A549 (cell line): ENCODE measurements at regions not wholly inside any gene's neighbourhood (a gene's known extent, or its start where the extent isn't known, plus 50 kb on each side); places are given as distances from the start of the nearest gene placed in this dataset.

Source experiments
- CHD4 ChIP-seq: fragments of 200-600 bp; sonication (generic); IDR thresholded peaks from 2 replicates; pipeline ENCODE4 v1.6.1; 2016; ENCODE audit warnings: antibody characterized with exemption, mild to moderate bottlenecking, borderline replicate concordance
- HMGXB4 ChIP-seq: fragments of 250-450 bp; sonication (Bioruptor Pico); IDR thresholded peaks from 2 replicates; pipeline ENCODE4 v1.5.0; 2021; ENCODE audit warnings: mild to moderate bottlenecking, moderate library complexity, borderline replicate concordance
- NFE2L2 ChIP-seq: fragments of 150-350 bp; conservative IDR thresholded peaks from 2 replicates; pipeline ENCODE4 v1.6.1; 2014; ENCODE audit warnings: low read length
- RARB ChIP-seq: fragments of 250-450 bp; sonication (Bioruptor Pico); IDR thresholded peaks from 2 replicates; pipeline ENCODE4 v1.8.0; 2021; ENCODE audit warnings: mild to moderate bottlenecking, moderate library complexity
- TF ChIP-seq, protein P1 (sequence below): fragments of >200 bp; sonication (Bioruptor Twin); formaldehyde crosslinking; IDR thresholded peaks from 3 replicates; pipeline ENCODE4 v1.5.1; 2016

DNA sequence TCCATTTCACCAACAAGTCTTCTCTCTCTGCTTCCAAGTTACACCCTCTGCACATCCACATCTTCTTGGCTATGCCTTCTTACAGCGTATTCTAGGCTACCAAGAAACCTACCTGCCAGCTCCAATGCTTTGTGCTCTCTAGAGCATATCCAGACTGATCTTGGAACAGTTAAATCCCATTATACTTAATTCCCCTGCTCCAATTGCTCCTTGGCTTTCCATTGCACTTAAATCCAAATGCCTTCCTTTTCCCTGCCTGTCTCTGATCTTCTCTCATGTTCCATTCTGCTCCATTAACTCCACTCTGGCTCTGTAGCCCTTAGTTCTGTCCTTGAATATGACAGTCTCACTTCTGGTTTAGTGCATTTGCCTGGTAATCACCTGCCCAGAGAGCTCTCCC is 322.4 kb downstream of the LRRC70 start:
- TF ChIP-seq NFE2L2 (no peak), CHD4 (no peak), RARB (CRISPR knock-in tag) (no peak), HMGXB4 (no peak)
- TF ChIP-seq, protein P1, sequence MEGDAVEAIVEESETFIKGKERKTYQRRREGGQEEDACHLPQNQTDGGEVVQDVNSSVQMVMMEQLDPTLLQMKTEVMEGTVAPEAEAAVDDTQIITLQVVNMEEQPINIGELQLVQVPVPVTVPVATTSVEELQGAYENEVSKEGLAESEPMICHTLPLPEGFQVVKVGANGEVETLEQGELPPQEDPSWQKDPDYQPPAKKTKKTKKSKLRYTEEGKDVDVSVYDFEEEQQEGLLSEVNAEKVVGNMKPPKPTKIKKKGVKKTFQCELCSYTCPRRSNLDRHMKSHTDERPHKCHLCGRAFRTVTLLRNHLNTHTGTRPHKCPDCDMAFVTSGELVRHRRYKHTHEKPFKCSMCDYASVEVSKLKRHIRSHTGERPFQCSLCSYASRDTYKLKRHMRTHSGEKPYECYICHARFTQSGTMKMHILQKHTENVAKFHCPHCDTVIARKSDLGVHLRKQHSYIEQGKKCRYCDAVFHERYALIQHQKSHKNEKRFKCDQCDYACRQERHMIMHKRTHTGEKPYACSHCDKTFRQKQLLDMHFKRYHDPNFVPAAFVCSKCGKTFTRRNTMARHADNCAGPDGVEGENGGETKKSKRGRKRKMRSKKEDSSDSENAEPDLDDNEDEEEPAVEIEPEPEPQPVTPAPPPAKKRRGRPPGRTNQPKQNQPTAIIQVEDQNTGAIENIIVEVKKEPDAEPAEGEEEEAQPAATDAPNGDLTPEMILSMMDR: no peak
